ENCODE measurements at regions not wholly inside any gene's neighbourhood (a gene's known extent, or its start where the extent isn't known, plus 50 kb on each side); places are given as distances from the start of the nearest gene placed in this dataset.

GRCh38 chr6:20313960-20314530 is 87.6 kb upstream of the E2F3 start:
- no peak for DNase-seq

- no peak for DNase-seq
These were observed 86.5 kb upstream of the E2F3 start for GRCh38 chr6:20314866-20315845.

GRCh38 chr6:20317430-20317829 is 84.2 kb upstream of the E2F3 start:
- DNase-seq = no peak

DNA sequence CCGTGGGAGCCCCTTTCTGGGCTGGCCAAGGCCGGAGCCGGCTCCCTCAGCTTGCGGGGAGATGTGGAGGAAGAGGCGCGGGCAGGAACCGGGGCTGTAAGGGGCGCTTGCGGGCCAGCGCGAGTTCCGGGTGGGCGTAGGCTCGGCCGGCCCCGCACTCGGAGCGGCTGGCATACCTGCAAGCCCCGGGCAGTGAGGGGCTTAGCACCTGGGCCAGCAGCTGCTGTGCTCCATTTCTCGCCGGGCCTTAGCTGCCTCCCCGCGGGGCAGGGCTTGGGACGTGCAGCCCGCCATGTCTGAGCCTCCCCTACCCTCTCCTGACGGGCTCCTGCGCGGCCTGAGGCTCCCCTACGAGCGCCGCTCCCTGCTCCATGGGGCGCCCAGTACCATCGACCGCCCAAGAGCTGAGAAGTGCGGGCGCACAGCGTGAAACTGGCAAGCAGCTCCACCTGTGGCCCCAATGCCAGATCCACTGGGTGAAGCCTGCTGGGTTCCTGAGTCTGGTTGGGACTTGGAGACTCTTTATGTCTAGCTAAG is 82.8 kb upstream of the E2F3 start:
- DNase-seq = no peak

DNA sequence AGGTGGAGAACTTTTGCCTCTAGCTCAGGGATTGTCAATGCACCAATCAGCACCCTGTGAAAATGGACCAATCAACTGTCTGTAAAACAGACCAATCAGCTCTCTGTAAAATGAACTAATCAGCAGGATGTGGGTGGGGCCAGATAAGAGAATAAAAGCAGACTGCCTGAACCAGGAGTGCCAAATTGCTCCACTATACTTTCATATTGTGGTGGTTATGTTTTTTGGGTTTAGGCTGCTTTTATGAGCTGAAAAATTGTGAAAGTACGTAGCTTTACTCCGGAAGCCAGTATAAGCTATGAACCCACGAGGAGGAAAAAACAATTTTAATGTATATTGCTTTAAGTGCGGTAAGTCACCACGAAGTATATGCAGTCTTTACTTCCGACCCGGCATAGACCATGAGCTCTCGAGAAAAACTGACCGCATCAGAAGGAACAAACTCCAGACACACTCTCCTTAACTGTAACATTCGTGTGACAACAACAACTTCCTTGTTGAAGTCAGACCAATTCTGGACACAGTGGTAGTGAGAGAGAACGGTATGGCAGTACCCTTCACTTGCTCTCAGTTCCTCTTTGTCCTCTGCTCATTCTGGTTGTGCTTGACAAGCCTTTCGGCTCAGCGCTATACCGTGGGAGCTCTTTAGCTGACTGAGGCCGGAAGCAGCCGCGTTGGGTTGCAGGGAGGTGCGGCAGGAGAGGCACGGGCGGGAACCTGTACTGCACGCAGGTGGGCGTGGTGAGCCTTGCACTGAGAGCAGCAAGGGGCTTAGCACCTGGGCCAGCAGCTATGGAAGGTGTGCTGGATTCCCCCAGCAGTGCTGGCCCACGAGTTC is 81.9 kb upstream of the E2F3 start:
- peak; percentile 52 to 91 (median 80) for DNase-seq

- DNase-seq = no peak
These were observed 75.8 kb upstream of the E2F3 start for GRCh38 chr6:20325641-20326421.

GRCh38 chr6:20326422-20326728 is 75.3 kb upstream of the E2F3 start:
- DNase-seq = no peak

GRCh38 chr6:20327141-20327540 is 74.5 kb upstream of the E2F3 start:
- DNase-seq = no peak

DNA sequence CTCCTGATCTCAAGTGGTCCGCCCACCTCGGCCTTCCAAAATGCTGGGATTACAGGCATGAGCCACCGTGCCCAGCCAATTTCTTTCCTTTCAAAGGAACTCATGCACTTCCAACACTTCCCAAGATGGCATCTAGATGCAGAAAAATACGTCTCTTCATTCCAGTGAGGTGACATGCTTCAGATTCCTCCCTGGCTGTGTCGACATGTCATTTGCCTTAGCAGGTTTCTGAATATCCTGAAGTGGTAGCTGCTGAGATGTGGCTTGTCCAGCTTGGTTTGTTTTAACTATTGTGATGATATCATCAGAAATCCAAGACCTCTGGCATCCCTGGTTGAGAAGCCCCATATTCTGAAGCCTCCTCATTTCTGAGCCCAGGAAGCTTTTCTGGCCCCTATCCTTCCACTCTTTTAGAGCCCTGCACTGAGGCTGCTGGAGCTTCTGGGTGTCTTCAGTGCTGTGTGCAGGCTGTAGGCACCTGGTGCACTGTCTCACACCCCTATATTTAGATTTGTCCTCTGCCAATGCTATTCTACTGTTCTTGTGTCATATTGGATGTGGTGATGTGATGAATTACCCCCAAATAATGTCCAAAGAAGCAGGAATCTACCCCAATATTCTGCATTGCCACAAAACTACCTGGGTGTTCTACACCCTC is 73.3 kb upstream of the E2F3 start:
- DNase-seq = no peak

- no peak for DNase-seq
These were observed 72.8 kb upstream of the E2F3 start for GRCh38 chr6:20328924-20329300.

DNA sequence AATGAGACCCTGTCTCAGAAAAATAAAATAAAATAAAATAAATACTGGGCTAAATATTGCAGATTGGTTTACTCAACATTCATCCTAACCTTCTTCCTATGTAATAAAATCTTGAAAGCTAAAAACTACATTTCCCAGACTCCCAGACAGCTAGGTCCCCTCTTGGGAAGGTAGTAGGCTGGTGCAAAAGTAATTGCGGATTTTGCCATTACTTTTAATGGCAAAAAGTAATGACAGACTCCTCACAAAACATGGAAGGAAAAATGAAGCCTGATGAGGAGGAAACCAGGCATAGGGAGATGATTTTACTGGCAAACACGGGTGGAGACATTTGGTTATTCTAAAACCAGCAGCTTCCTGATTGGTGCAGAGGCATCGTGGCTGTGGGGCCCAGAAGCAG is 70.6 kb upstream of the E2F3 start:
- no peak for DNase-seq

GRCh38 chr6:20331625-20332024 is 70.1 kb upstream of the E2F3 start:
- DNase-seq = no peak

DNA sequence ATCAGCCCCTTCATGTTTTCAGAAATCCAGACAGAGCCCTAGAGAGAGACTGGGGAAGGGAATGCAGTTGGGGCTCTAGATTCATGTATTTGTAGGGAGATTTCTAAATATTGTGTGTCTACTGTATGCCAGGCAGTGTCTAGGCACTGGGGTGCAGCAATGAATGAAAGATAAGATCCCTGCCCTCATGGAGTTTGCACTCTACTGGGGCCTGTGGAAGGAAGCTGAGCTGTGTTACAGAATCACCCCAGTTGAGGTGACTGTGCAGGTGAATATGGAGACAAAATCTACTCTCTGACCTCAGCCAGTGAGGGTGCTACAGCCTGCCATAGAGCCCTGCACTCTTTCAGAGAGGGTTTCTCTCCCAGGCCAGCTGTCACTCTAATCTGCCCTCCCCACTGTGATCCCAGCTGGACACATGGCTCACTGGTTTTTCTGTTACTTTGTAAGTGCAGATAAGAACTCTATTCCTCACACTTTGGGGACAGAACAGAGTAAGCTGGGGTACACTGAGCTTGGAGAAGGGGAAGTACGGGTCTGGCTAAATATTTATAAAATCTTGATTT is 69.2 kb upstream of the E2F3 start:
- no peak for DNase-seq

DNA sequence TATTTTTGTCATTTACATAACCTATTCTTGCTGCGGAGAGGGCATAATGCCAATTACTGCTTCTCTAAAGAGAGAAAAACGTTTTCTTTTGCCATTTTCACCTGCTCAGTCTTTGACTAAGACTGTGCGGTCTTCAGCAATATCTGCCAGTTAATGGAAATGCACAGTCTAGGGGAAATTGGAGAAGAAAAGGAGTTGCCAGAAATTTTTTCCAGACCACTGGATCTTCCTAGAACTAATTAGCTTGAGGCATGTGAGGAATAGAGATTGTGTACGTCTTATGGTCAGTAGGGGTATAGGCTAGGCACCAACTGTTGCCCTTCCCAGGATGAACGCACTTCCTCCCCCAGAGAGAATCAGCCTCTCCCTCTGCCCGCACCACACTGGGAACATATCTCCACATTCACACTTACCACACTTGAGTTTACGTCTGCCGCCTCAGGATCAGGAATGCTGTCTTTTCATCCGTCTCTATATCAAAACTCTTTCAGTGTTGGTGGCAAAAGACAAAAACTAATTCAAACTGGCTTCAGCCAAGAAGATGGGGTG is 67.9 kb upstream of the E2F3 start:
- no peak for DNase-seq

- DNase-seq = no peak
These were observed 67.3 kb upstream of the E2F3 start for GRCh38 chr6:20334334-20334733.

DNA sequence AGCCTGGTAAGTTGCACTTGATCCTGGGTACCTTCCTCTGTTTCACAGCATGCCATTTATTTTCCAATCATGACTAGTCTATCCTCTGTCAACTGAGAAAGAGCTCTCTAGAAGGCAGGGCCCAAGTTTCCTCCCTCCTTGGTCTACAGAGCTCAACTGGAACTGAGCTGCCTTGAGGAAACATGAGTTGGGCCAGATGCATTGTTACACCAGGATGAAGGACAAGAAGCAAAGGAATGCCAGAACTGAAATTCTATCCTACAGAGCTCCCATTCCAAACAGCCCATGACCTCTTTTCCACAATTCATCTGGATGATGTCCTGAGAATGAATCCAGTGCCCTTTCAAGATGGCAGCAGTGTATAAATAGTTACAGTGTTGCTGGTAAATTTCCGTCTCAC is 66.7 kb upstream of the E2F3 start:
- no peak for DNase-seq

DNA sequence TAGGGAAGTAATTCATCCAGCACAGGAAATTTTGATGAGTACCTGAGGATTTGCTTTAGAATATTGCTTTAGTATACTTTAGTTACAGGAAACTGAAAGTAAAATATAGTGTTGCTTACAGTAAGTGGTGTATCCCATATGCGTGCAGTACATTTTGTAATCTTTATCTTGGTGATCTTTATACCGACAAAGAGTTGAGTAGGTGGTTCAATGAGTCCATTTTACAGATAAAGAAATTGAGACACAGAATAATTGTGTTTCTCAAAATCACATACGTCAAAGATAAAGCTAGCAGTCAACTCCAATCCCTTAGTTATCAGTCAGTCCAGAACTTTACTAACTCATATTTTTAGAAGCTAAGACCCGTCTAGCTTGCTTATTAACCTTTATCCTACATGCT is 65.8 kb upstream of the E2F3 start:
- peak in 2 of 6 experiments; percentile 10 for DNase-seq

DNA sequence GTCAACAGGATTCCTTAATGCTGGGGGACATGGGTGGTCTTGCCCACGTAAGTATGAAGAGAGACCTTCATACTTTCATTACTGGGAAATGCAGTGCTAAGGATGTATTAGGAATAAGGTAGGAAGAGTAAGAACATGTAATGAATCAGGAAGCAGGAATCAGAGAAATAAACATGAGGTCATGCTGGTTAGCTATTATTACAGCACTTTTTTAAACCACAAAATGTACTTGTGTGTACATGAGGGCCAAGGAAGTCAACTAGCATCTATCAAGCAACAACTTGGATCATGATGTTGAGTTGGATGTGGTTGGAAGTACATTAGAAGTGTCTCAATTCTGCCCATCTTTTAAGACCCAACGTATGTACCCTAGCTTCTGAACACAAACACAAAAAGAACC is 63.5 kb upstream of the E2F3 start:
- no peak for DNase-seq

DNA sequence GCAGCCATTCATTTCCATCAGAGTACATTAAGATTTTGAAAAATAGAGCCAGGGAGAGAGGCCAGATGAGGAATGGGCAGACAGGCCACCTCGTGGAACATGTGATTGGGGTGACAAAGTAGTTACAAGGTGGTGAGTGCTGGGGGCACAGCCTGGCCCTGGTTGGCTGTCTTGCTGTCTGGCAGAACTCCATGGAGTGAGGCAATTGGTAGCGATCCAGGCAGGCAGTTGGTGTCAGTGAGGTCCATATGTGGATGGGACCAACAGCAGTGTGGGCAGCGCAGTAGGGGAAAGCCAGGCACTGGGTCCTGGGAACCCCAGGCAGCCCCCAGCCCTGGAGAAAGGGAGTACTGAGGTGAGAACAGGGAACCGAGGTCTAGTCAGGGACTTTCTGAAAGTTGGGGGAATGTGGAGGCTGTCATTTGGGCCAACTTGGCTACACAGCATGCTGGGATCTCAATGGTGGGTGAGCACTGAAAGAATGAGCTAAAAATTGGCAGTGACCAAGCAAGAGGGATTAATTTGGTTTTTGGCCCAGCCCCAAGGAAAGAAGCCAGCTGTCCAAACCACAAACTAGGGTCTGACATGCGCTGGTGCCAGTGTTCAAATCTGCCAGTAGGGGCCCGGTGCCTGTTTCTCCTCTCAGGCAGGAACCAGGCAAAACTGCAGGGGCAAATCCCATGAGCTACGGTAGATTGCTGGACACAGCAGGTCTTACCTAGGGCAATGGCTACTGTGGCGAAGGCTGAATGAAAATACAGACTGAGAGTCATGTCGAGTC is 61.4 kb upstream of the E2F3 start:
- DNase-seq = no peak

GRCh38 chr6:20341096-20341495 is 60.6 kb upstream of the E2F3 start:
- no peak for DNase-seq

DNA sequence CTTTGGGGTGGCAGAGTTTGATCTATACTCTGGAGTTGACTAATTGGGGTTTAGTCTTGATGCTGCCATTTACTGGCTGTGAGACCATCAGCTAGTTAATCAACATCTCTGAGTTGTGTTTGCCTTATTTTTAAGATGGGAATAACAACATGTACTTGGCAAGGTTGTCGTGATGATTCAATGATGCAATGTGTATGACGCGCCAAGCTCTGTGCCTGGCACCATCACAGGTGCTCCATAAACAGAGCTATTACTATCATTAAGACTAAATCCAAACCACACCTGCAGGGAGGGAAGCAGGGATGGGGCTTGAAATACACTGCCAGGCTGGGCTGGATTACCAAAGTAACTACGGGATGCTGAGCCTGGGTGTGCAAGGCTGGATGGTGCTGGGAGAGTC is 60.1 kb upstream of the E2F3 start:
- no peak for DNase-seq
